Omental fat pad (tissue), 3 donors: ENCODE measurements at regions not wholly inside any gene's neighbourhood (a gene's known extent, or its start where the extent isn't known, plus 50 kb on each side); places are given as distances from the start of the nearest gene placed in this dataset.

Experiments used
- ATAC-seq: fragments of 150-250 bp; one replicate; pipeline ENCODE4 v1.9.1; 2016; ENCODE audit warnings: mild to moderate bottlenecking, moderate library complexity; ENCODE audit not compliant: low FRiP score
- DNase-seq: peaks from one replicate; pipeline ENCODE4 v3.0.0-alpha.2; 2019; ENCODE audit warnings: low spot score
- CTCF ChIP-seq, 3 donors: fragments of 450-650 bp; IDR thresholded peaks; one replicate each; pipeline ENCODE4 v1.5.1; 2016 to 2017; ENCODE audit warnings: antibody characterized with exemption in 3 of 3, mild to moderate bottlenecking in 3 of 3, moderate library complexity in 2 of 3

GRCh38 chr10:71031026-71031425 is 142.7 kb upstream of the PCBD1 start:
- TF ChIP-seq CTCF (IDR thresholded peaks at IDR 0.05) = no peak
- DNase-seq = no peak

GRCh38 chr10:71031603-71032002 is 143.2 kb upstream of the PCBD1 start:
- DNase-seq = no peak
- no peak for TF ChIP-seq CTCF (IDR thresholded peaks at IDR 0.05)
- no peak for ATAC-seq

More at GRCh38 chr10:71031026-71031425, 142.7 kb upstream of the PCBD1 start:
- no peak for ATAC-seq

- no peak for DNase-seq
- TF ChIP-seq CTCF (IDR thresholded peaks at IDR 0.05) = no peak
- ATAC-seq = no peak
Observed at GRCh38 chr10:71032887-71033286, 144.5 kb upstream of the PCBD1 start.

GRCh38 chr10:71033396-71033980 is 145.1 kb upstream of the PCBD1 start:
- no peak for TF ChIP-seq CTCF (IDR thresholded peaks at IDR 0.05)
- DNase-seq = no peak

GRCh38 chr10:71035511-71036296 is 147.3 kb upstream of the PCBD1 start:
- ATAC-seq = no peak
- TF ChIP-seq CTCF (IDR thresholded peaks at IDR 0.05) = no peak
- no peak for DNase-seq

More at GRCh38 chr10:71033396-71033980, 145.1 kb upstream of the PCBD1 start:
- ATAC-seq = peak; percentile 8

GRCh38 chr10:71036297-71036966 is 148.1 kb upstream of the PCBD1 start:
- ATAC-seq (no peak), DNase-seq (no peak)
- no peak for TF ChIP-seq CTCF (IDR thresholded peaks at IDR 0.05)
